ENCODE measurements at regions not wholly inside any gene's neighbourhood (a gene's known extent, or its start where the extent isn't known, plus 50 kb on each side); places are given as distances from the start of the nearest gene placed in this dataset.

GRCh38 chr1:115475252-115475651 lies 137.2 kb upstream of the NGF start:
- WGBS, 3 donors: 83 to 91% (median 91%) methylated on average over 2 of the region's 2 CpGs
- intact Hi-C loops (cut with DNase I): no loop called here
- Histone ChIP-seq H3K4me1 (ENCODE audit: insufficient read depth) (peaks cover under 1% of the 10 kb centered on the region), H3K4me3 (no peak overlapping the region), H3K27ac (no peak overlapping the region), H3K9me3 (no peaks in the 10 kb centered on the region), H3K27me3 (no peaks in the 10 kb centered on the region), H3K36me3 (no peaks in the 10 kb centered on the region)
- DNase-seq: no peak
- TF ChIP-seq POLR2A (IDR thresholded peaks at IDR 0.05) (no peak), EP300 (IDR thresholded peaks at IDR 0.05) (no peak), CTCF (IDR thresholded peaks at IDR 0.05) (no peak)

DNA sequence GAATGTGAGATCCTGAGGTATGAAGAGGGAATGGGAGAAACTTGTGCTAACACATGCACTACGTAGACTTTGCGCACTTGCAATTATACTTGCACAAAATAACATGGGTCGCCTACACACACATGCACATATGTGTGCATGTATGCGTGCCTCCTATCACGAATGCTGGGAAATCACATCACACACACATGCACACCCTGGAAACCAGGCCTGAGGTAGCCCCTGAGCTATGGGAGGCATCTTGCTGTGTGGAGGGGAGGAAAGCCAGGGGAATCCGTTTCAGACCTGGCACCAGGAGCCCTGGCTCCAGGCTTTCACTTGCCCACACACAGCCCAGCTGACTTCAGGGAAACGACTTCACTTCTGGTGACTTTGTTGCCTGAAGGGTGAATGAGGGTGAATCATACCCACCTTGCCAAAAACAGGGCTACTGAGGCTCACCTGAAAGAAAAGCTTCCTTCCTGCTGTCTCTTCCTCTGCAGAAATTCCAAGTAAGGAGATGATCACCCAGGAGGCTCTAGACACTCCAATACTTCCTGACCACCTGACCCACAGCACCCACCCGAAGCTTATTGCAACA lies 136.0 kb upstream of the NGF start:
- Histone ChIP-seq H3K27ac (no peak overlapping the region), H3K27me3 (no peaks in the 10 kb centered on the region), H3K36me3 (no peaks in the 10 kb centered on the region), H3K4me3 (no peak overlapping the region), H3K9me3 (no peaks in the 10 kb centered on the region), H3K4me1 (ENCODE audit: insufficient read depth) (peaks cover 1% of the 10 kb centered on the region)
- DNase-seq: no peak
- TF ChIP-seq CTCF (IDR thresholded peaks at IDR 0.05) (no peak), POLR2A (IDR thresholded peaks at IDR 0.05) (no peak)
- intact Hi-C loops (cut with DNase I): no loop called here
- 68 to 70% (median 68%) methylated on average over 8 of the region's 8 CpGs for WGBS, 3 donors

- Histone ChIP-seq H3K9me3 (no peaks in the 10 kb centered on the region), H3K27ac (no peak overlapping the region), H3K27me3 (no peaks in the 10 kb centered on the region), H3K36me3 (no peaks in the 10 kb centered on the region), H3K4me1 (ENCODE audit: insufficient read depth) (peaks cover 1% of the 10 kb centered on the region), H3K4me3 (no peak overlapping the region)
- WGBS, 3 donors: 21 to 37% (median 26%) methylated on average over 11 of the region's 11 CpGs
- TF ChIP-seq CTCF (IDR thresholded peaks at IDR 0.05) (peak; percentile 72 to 87 (median 77)), EP300 (IDR thresholded peaks at IDR 0.05) (no peak)
- intact Hi-C loops (cut with DNase I): loop anchor here in 3 of 4 donors (5.0 kb wide), 2 partner anchors 328 to 333 kb away; no protein-coding TSS in a partner anchor
- DNase-seq: peak; percentile 32 to 68 (median 63)
These were observed 131.8 kb upstream of the NGF start for GRCh38 chr1:115469703-115470476.

DNA sequence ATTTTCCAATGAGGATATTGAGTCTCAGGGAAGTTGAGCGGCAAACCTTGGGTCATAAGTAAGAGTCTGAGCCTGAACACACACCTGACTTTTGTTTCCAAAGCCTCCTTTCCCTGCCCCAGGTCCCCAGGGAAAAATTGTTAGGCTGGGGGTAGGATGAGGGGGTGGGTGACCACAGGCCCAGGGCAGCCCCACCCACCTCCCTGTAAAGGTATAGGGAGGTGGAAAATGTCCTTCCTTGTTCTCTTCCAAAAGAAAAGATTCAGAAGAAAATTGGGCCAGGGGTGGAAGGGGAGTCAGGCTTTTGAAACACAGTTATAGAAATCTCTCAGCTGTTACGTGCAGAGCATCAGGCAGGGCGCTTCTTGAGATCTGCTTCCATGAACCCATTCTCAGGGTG lies 129.7 kb upstream of the NGF start:
- intact Hi-C loops (cut with DNase I): loop anchor here (2.0 to 5.0 kb wide), 3 partner anchors 325 to 330 kb away; no protein-coding TSS in a partner anchor
- WGBS, 3 donors: 97 to 99% (median 97%) methylated on average over 3 of the region's 3 CpGs

More for the DNA sequence above, 129.7 kb upstream of the NGF start:
- H3K4me1 ChIP-seq (ENCODE audit: insufficient read depth): peaks cover 1% of the 10 kb centered on the region
- no peaks in the 10 kb centered on the region for H3K9me3 ChIP-seq
- H3K36me3 ChIP-seq: no peaks in the 10 kb centered on the region
- TF ChIP-seq CTCF (IDR thresholded peaks at IDR 0.05): no peak
- no peak for TF ChIP-seq POLR2A (IDR thresholded peaks at IDR 0.05)
- no peak overlapping the region for H3K27ac ChIP-seq
- DNase-seq: no peak
- no peaks in the 10 kb centered on the region for H3K27me3 ChIP-seq
- H3K4me3 ChIP-seq: no peak overlapping the region
